Left renal pelvis (tissue), 4 donors: ENCODE measurements at regions not wholly inside any gene's neighbourhood (a gene's known extent, or its start where the extent isn't known, plus 50 kb on each side); places are given as distances from the start of the nearest gene placed in this dataset.
"Not testable (repeated sequence)": the region's sequence is repeated elsewhere in the genome, so short reads cannot be mapped to it uniquely, and the experiment has no call there.

Experiments
- DNase-seq, 4 donors: peaks; one replicate each; pipeline ENCODE4 v3.0.0-alpha.2; 2013; ENCODE audit warnings: low read depth in 4 of 4, low spot score in 3 of 4

DNA sequence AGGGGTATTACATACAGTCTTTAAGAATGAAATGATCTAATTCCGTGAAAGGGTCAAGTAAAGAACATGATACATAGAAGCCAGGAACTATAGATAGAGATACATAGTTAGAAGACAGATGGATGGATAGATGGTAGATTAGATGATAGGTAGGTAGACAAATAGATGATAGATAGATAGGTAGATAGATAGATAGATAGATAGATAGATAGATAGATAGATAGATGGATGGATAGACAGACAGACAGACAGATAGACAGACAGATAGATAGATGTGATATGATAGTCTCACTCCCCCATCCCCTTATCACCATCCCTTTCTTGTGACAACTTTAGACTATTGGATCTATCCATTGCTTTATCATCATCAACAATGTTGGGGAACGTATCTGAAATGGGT lies 448.2 kb downstream of the METTL4 start:
- DNase-seq: no peak

DNA sequence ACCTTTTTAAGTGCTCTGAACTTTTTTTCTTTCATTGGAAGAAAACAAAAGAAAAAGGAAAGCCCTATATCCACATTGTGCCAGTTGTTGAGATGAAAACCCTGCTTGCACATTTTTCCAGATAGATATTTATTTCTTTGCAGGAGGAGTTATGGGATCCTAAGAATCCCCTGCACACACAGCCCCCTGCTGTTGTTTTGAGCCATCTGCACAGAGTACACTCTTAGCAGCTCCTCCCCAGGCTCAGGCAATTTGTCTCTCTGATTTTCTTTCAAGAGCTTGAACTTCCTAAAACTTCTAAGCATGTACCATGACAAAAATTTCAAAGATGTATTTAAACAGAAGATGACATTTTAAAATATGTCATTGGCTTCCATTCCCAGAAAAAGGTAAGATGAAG lies 436.9 kb downstream of the METTL4 start:
- DNase-seq: no peak

DNA sequence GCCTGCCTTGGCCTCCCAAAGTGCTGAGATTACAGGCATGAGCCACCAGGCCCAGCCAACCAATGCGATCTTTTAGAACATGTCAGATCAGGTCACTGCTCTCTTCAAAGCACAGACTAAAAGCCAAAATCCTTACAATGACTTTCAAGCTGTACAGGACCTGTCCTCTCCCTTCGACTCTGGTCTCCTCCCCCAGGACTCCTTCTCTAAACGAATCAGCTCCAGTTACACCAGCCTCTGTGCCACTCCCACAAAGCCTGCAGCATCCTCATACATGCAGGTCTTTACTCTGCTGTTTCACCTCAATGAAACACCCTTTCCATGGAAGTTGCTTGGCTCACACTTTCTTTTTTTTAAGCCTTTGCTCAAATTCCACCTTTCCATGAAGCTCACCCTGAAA lies 436.0 kb downstream of the METTL4 start:
- no peak for DNase-seq

DNA sequence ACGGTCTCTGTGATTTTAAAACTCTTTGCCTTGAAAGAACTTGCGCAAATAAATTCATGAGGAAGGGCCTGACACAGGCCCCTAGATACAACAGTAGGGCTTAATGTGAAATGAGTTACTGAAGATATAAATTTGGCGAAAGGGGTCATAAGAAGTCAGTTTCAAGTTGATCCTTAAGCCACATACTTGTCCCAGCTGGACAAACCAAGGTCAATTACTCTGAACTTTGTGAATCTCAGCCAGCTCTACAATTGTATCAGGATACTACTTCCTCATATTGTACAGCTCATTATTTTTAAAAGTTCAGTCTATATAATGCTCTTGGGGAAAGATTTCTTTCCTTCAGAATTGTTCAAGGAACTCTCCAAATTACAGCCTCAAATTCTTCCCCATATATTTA lies 432.8 kb downstream of the METTL4 start:
- no peak for DNase-seq

DNA sequence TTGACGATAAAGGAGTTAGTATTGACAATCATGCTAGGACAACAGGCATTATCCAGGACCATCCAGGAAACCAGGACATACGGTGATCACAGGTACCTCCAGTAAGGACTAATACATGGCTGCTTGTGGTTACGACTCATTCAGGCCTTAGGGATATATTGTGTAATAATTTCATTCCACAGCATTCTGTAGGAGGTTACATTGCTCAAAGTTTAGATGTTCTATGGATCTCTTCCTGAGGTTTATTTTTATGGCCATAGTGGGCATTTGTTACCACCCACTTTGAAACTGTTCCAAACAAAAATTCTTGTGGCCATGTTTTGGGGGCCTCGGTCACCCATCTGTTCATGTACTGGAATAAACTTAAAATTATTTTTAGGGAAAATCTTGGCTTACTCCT lies 431.6 kb downstream of the METTL4 start:
- DNase-seq: no peak

DNA sequence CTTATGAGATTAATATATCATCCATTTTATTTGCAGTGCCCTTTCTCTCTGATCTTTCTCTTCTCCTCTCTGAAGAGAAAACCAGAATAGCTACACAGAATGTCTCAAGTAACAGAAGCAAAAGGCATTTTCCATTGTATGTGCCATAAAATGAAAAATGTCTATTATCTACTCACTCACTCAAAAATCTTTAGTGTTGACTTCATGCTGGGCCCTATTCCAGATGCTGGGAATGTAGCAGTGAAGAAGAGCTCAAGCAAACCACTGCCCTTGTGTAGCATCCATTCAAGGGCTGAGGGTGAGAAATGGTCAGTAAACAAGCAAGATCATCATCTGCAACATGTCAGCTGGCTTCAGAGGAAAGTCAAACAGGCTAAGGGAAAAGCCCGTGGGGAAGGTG lies 427.7 kb downstream of the METTL4 start:
- no peak for DNase-seq

DNA sequence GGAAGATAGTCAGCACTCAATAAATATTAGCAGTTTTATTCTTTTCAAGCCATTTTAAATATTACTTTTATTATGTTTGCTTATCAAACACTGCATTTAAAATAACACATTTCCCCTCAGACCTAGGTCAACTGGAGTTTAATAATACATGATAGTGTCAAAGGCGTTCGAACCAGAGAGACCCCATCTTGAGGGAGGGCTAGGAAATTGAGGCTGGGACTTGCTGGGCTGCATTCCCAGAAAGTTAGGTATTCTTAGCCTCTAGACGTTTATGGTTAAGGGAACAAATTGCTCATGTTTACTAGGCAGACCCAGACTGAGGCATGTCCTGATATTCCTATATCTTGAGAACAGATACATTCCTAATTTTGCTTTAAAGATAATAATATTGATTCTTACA lies 426.5 kb downstream of the METTL4 start:
- DNase-seq: no peak

DNA sequence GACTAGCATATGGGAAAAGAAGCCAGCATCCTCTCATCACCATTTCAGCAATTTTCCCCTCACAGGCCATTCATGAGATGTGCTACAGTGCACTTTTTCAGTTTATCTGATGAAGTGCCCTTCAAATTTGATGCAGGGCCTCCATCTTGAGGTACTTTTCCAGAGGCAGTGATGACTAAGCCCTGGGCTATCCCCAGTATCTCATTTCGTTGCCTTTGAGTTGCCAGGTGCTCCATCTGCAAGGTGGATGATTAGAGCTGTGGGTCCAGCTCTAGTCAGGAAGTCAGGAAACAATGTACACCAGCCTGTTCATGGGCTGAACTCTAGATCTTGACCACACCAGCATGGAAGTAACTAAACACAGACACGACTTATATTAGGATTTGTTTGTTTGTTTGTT lies 425.2 kb downstream of the METTL4 start:
- DNase-seq: no peak

DNA sequence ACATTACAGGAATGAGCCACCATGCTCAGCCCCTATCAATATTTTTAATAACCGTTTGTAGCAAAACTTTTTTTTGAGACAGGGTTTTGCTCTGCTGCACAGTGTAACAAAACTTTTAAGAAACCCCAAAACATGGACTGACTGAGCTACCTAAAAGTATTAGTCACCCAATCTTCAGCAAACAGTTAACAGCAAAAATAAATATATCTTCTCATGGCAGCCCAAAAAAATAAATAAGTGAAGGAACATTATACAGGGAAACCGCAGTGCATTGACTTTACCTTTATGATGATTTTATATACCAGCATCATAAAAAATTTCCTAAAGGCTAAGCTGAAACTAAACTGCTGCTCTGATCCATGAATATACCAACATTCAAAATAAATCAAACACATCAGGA lies 424.6 kb downstream of the METTL4 start:
- DNase-seq: no peak

DNA sequence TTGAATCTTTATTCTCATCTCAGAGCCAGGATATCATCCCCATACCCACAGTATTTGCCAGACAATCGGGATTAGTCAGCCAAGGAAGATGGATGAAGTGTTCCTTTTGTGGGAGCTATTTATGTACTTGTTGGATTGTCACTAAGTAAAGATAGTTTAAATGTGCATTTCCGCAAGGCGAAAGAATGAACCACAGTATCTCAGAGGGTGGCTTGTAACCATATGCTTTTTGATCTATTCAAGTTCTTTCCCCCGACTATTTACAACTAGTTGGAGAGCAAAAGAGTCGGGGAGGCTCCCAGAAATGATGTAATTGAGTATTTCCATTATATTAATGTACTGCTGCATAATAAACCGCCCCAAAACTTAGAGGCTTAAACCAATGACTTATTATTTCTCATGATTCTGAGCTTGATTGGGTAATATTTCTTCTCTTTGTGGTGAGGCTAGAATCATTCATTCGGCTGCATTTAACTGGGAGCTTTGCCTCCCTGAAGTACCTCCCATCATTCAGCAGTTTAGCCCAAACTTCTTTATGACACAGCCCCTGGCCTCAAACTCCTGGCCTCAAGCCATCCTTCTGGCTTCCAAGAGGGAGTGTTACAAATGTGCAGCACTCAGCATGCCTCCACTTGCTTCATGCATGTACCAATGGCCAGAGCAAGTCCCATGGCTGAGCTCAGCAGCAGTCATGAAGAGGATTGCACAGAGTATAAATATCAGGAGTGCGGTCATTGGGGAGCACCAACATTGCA lies 423.7 kb downstream of the METTL4 start:
- no peak for DNase-seq

DNA sequence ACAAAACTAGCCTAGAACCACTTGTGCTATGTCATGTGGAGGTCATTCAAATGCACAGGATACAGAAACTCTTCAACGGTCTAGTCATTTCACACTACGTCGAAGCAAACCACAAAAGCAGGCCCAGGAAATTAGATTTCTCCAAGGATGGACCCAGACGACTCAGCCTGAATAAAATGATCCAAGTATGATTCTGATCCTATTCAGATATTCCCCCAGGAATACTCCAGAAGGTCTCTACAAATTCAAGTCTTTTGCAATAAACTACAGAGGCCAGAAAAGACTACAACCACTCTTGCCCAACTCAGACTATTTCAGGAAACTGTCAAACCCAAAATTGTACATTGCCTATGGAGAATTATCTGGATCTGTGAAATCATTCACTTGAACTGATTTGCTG lies 422.5 kb downstream of the METTL4 start:
- no peak for DNase-seq

DNA sequence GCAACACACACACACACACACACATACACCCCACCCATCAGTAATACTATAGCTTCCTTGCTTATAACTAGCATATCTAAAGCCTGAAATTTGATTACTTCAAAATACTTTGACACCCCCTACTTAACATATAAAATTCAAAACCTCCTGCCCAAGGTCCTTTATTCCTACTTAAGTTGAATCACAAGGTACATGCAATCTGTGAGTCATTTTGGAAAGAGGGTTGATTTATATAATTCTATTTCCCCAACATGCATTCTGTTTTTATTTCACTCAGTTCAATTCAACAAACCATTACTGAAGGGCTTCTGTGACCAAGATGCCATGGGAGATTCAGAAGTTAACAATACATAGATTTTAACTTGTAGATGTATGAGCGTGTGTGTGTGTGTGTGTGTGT lies 420.7 kb downstream of the METTL4 start:
- DNase-seq: no peak

DNA sequence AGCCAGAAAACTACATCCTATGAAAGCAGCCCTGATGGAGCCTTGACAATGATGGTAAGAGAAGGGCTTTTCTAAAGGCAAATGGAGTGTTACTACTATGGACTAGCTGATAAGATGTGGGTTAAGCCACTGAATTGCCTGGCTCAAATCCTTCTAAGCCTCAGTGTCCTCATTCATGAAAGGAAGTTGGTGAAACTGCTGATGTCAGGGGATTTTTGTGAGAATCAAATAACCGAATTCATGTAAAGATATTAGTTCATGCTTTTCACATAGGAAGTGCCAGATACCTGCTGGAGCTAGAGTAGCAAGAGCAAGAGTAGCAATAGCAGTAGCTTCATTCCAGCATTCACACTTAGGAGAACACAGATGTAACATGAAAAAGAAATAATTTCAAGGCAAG lies 417.0 kb downstream of the METTL4 start:
- DNase-seq: no peak

DNA sequence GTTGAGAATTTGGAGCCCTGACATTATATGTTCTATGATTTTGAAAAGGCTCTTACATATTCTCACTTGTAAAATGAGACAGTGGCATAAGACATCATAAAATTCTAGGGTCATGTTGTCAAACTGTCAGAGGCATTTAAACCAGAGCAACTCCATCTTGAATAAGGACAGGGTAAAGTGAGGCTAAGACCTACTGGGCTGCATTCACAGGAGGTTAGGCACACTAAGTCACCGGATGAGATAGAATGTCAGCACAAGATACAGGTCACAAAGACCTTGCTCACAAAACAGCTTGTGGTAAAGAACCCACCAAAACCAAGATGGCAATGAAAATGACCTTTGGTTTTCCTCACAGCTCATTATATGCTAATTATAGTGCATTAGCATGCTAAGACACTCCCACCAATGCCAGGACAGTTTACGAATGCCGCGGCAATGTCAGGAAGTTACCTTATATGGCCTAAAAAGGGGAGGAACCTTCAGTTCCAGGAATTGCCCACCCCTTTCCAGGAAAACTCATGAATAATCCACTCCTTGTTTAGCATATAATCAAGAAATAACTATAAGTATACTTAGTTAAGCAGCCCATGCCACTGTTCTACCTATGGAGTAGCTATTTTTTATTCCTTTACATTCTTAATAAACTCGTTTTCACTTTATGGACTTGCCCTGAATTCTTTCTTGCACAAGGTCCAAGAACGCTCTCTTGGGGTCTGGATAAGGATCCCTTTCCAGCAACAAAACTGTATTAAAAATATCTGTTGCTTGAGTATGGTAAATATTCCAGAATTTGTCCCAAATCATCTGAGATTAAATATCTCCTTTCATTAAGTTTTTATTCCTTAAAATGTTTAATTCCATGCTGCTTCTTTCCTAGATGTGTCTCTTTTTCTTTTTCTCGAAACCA lies 406.4 kb downstream of the METTL4 start:
- no peak for DNase-seq

DNA sequence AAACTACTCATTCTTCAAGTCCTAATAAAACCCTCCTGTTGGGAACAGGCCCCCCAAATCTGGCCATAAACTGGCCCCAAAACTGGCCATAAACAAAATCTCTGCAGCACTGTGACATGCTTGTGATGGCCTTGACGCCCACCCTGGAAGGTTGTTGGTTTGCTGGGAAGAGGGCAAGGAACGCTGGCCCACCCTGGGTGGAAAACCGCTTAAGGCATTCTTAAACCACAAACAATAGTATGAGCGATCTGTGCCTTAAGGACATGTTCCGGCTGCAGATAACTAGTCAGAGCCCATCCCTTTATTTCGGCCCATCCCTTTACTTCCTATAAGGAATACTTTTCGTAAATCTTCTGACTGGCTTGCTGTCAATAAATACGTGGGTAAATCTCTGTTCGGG lies 404.4 kb downstream of the METTL4 start:
- not testable (repeated sequence) for DNase-seq

DNA sequence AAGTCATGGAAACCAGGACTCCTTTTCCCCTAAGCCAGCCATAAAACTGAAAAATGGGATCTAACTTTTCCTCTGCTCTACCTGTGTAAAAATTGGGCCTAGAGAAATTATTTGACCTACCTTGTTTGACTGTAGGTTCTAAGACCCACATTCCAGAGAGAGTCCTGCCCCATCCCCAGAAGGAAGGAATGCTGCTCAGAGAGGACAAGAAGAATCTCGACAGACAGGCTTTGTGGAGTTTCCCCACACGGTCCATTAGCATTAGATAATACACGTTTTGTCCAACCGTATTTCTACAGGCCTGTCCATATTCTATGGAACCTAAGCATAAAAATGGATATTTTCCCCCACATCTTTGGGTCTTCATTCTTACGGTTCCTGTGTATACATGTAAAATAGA lies 403.3 kb downstream of the METTL4 start:
- no peak for DNase-seq

DNA sequence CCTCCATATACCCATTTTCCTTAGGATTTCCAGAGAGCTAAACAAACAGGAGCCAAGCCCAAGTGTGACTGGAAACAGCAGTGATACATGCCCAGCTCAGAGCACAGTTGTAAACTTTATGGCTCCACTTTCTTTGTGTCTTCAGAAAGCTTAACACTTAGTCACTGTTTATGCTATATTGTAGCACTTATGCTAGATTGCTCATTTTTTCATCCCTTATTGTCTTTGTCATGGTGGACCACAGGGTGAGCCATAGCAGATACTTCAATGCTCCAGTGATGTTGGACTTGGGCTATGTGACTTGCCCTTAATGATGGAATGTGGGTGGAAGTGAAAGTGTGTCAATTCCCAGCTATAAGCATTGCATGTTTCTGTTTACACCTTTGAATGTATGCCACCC lies 401.6 kb downstream of the METTL4 start:
- no peak for DNase-seq

DNA sequence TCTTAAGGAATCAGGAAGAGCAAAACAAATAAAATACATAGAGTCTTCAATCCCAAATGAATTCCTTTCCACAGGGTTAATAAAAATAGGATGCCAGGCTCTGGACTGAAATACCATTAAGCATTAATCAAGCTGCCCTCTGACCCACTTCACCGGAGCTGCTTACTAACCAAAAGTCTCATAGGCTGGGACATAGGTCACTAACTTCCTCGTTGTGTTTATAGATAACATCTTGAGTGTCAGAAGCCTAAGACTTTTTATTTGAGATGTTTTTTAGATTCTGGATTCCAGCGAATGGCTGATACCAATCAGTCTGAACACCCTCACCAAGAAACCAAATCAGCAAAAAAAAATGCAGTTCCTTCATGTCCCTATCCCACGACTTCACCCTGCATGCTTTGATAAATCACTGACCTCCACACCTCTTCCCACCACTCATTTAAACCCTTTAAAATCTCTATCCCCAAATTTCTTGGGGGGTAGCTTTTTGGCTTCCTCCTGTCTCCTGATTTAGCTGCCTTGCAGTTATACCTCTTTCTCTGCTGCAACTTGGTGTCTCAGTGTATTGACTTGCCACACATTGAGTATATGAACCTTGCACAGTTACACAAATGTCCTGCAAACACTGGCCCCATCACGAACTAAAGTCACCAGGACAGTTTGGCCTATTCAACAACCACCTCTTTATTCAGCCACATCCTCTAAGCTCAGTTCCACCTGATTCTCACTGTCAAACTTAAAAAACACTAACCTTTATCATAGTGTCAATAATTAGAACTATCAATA lies 399.3 kb downstream of the METTL4 start:
- DNase-seq: no peak

DNA sequence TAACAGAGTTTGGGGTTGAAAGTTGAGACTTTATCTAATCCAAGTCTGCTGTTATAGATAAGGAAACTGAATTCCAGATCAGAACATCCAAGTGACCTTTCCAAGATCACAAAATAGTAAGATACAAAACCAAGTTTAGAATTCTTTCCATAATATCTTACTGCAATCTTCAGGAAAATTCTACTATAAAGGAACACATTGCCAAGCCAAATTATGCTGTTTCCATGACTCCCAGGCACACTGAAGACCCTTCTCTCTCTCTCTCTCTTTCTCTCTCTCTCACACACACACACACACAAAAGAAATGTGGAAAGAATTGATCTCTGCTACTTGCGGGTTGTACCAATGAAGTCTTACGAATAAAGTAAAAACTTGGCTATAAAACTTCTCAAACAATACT lies 398.4 kb downstream of the METTL4 start:
- no peak for DNase-seq

DNA sequence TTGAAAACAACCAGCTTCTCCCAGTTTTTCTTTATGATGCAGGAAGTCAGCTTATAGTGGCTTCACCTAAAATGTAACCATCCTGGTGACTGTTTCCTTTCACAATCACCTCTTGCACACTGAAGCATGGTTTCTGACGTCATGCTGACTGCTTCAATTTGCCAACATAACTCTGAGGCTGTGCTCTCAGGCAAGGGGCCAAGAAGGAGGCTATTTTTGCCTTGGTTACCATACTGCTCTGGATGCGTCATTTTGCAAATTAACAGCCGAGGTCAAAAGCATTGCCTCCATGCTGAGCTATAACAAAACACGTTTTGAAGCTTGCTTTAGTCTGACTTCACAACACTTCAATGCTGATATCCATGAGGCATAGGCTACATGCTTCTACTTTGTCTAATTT lies 397.8 kb downstream of the METTL4 start:
- no peak for DNase-seq

DNA sequence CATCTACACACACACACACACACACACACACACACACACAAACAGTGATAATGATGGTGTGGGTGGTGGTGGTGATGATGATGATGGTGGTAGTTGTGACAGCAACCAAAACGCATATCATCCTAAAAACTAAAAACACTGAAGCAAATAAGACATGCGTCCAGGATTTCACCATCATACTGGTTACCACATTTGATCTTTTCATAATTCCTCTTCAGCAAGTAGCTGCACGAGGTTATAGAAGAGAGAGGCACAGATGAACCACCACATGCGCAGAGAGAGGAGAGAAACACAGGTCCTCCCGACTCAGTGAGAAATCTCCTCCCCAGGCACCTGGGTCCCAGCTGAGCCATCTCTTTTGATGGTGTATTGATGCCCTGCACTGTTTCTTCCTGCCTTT lies 393.3 kb downstream of the METTL4 start:
- DNase-seq: no peak
